Prostate gland (tissue), 2 donors: ENCODE measurements at regions not wholly inside any gene's neighbourhood (a gene's known extent, or its start where the extent isn't known, plus 50 kb on each side); places are given as distances from the start of the nearest gene placed in this dataset.

Source experiments
- CTCF ChIP-seq, 4 experiments: fragments of 200-600 bp in 2 of 4; fragments of 450-650 bp in 2 of 4; sonication (generic) in 2 of 4; IDR thresholded peaks; 1 replicate in 3 of 4; 2 replicates in 1 of 4; pipeline ENCODE4 v1.5.1; 2016 to 2019; ENCODE audit warnings: antibody characterized with exemption in 4 of 4, mild to moderate bottlenecking in 2 of 4, moderate library complexity in 2 of 4
- POLR2A ChIP-seq: fragments of 450-650 bp; IDR thresholded peaks from one replicate; pipeline ENCODE4 v1.6.1; 2016; ENCODE audit warnings: antibody characterized with exemption, mild to moderate bottlenecking
- POLR2AphosphoS5 ChIP-seq: sonication (generic); formaldehyde crosslinking; IDR thresholded peaks from one replicate; pipeline ENCODE4 v1.6.1; 2017; ENCODE audit warnings: antibody characterized with exemption

GRCh38 chr1:170790175-170790574 is 126.2 kb downstream of the PRRX1 start:
- no peak for TF ChIP-seq POLR2AphosphoS5
- no peak for TF ChIP-seq CTCF (IDR thresholded peaks at IDR 0.05)
- TF ChIP-seq POLR2A: no peak
